Smooth muscle cell (in vitro differentiated cells): ENCODE measurements at regions not wholly inside any gene's neighbourhood (a gene's known extent, or its start where the extent isn't known, plus 50 kb on each side); places are given as distances from the start of the nearest gene placed in this dataset.

Experiments
- DNase-seq: peaks from one replicate; lab custom pipeline; 2025; ENCODE audit not compliant: unreplicated experiment; lab: John Stamatoyannopoulos, UW
- H2AFZ ChIP-seq: fragments of 200-600 bp; sonication (generic); 2 replicates; pipeline ENCODE4 v1.6.0; 2016; ENCODE audit warnings: antibody characterized with exemption, low read depth, mild to moderate bottlenecking
- H3F3A ChIP-seq: fragments of 200-600 bp; sonication (generic); 2 replicates; pipeline ENCODE4 v1.6.0; 2017; ENCODE audit warnings: antibody characterized with exemption, low read depth
- H3K27ac ChIP-seq: fragments of 200-600 bp; sonication (generic); 2 replicates; pipeline ENCODE4 v1.5.1; 2016; ENCODE audit warnings: low read depth, mild to moderate bottlenecking
- H3K27me3 ChIP-seq: fragments of 200-600 bp; sonication (generic); 2 replicates; pipeline ENCODE4 v1.6.1; 2016; ENCODE audit warnings: low read depth, mild to moderate bottlenecking
- H3K36me3 ChIP-seq: fragments of 200-600 bp; sonication (generic); 2 replicates; pipeline ENCODE4 v1.5.1; 2016; ENCODE audit warnings: low read depth
- H3K4me1 ChIP-seq: fragments of 200-600 bp; sonication (generic); 2 replicates; pipeline ENCODE4 v1.5.1; 2016; ENCODE audit warnings: low read depth
- H3K4me2 ChIP-seq: fragments of 200-600 bp; sonication (generic); 2 replicates; pipeline ENCODE4 v1.6.0; 2016; ENCODE audit warnings: mild to moderate bottlenecking
- H3K4me3 ChIP-seq: fragments of 200-600 bp; sonication (generic); 2 replicates; pipeline ENCODE4 v1.5.1; 2016; ENCODE audit warnings: mild to moderate bottlenecking
- H3K79me2 ChIP-seq: fragments of 200-600 bp; sonication (generic); 2 replicates; pipeline ENCODE4 v1.6.0; 2016; ENCODE audit warnings: low read depth, mild to moderate bottlenecking
- H3K9ac ChIP-seq: fragments of 200-600 bp; sonication (generic); 2 replicates; pipeline ENCODE4 v1.6.0; 2016; ENCODE audit warnings: low read depth
- H3K9me3 ChIP-seq: fragments of 200-600 bp; sonication (generic); replicated peaks from 2 replicates; pipeline ENCODE4 v1.5.1; 2016; ENCODE audit warnings: low read depth
- H4K20me1 ChIP-seq: fragments of 200-600 bp; sonication (generic); 2 replicates; pipeline ENCODE4 v1.6.0; 2016; ENCODE audit warnings: low read depth
- WGBS: methylation state at CpG from one replicate; pipeline ENCODE4 v1.1.7; 2016; ENCODE audit warnings: low lambda C conversion rate; 5-methylcytosine and 5-hydroxymethylcytosine counted together
- TF ChIP-seq, protein P1 (sequence below): fragments of 200-600 bp; sonication (generic); IDR thresholded peaks from 2 replicates; pipeline ENCODE4 v1.5.1; 2017; ENCODE audit warnings: borderline replicate concordance, mild to moderate bottlenecking, antibody characterized with exemption; ENCODE audit not compliant: insufficient read depth, poor library complexity, severe bottlenecking

DNA sequence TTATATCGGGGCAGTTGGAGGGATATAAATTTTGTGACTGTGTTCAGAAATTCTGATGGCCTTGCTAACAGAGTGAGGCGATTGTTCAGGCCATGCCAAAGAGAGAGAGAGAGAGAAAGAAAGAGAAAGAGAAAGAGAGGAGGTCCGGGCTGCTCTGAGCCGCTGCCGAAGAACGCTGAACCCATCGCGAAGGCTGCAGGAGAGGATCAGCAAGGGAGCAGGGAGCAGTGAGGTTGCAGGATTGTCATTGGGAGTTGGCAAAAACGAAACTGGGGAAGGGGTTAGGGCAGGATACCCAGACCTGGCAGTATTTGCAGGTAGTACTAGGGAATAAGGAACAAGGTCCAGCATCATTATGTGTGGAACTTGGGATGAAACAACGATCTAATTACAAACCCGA lies 537.1 kb downstream of the INSC start:
- Histone ChIP-seq H3K9me3 (no peaks in the 10 kb centered on the region), H3F3A (peaks cover 22% of the 10 kb centered on the region), H3K9ac (no peak overlapping the region), H2AFZ (no peak overlapping the region), H3K4me2 (no peak overlapping the region), H4K20me1 (no peaks in the 10 kb centered on the region), H3K36me3 (no peaks in the 10 kb centered on the region), H3K4me3 (no peak overlapping the region), H3K4me1 (peaks cover 23% of the 10 kb centered on the region), H3K27ac (peak overlapping the region; percentile 1), H3K79me2 (no peaks in the 10 kb centered on the region), H3K27me3 (no peaks in the 10 kb centered on the region)
- TF ChIP-seq, protein P1, sequence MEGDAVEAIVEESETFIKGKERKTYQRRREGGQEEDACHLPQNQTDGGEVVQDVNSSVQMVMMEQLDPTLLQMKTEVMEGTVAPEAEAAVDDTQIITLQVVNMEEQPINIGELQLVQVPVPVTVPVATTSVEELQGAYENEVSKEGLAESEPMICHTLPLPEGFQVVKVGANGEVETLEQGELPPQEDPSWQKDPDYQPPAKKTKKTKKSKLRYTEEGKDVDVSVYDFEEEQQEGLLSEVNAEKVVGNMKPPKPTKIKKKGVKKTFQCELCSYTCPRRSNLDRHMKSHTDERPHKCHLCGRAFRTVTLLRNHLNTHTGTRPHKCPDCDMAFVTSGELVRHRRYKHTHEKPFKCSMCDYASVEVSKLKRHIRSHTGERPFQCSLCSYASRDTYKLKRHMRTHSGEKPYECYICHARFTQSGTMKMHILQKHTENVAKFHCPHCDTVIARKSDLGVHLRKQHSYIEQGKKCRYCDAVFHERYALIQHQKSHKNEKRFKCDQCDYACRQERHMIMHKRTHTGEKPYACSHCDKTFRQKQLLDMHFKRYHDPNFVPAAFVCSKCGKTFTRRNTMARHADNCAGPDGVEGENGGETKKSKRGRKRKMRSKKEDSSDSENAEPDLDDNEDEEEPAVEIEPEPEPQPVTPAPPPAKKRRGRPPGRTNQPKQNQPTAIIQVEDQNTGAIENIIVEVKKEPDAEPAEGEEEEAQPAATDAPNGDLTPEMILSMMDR, result no peak
- DNase-seq, result no peak
- WGBS, result 84% methylated on average over 11 of the region's 11 CpGs

DNA sequence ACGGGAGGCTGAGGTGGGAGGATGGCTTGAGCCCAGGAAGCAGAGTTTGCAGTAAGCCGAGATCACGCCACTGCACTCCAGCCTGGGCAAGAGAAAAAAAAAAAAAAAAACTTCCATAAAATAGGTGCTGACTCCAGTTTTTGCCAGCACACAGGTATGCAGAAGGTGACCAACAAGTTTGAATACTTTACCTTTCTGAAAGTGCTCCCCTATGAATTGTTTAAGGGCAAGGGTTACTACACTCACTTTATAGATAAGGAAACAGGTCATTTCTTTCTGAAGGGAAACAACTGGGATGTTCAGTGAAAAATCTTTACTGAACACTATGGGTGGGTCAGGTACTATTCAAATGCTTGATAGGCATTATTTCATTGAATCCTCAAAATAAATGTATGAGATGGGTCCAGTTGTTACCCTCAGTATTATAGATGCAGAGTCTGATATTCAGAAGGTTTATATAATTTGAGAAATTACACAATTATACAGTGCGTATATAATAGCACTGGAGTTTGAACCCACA lies 538.5 kb downstream of the INSC start:
- TF ChIP-seq, protein P1, result no peak
- no peak overlapping the region for H3K27ac ChIP-seq

DNA sequence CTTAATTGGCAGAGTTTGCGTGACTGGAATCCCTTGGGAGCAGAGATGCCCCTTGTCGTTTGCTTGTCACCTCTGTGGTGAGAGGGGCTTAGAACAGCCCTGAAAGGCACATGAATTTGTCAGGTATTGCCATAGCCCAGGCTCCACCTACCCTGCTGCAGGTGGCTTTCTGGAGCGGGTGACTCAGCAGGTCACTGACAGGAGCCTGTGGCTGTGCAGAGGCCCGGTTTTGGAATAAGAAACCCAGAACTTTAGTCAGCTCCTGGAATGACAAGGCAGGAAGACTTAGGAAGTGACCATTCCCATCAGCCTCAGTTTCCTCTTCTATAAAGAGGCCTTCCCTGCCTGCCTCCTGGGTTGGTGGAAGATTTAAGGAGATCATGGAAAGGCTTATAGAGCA lies 539.7 kb downstream of the INSC start:
- Histone ChIP-seq H3K4me2 (no peak overlapping the region), H3K36me3 (no peaks in the 10 kb centered on the region), H3F3A (peaks cover 13% of the 10 kb centered on the region), H3K79me2 (no peaks in the 10 kb centered on the region), H3K27ac (no peak overlapping the region), H4K20me1 (no peaks in the 10 kb centered on the region), H3K27me3 (no peaks in the 10 kb centered on the region), H2AFZ (no peak overlapping the region), H3K9me3 (no peaks in the 10 kb centered on the region), H3K9ac (no peak overlapping the region), H3K4me1 (peaks cover 18% of the 10 kb centered on the region), H3K4me3 (no peak overlapping the region)
- TF ChIP-seq, protein P1, result no peak
- no peak for DNase-seq
- WGBS, result 67% methylated on average over 4 of the region's 4 CpGs

More for the DNA sequence above, 538.5 kb downstream of the INSC start:
- Histone ChIP-seq H2AFZ (no peak overlapping the region), H4K20me1 (no peaks in the 10 kb centered on the region), H3K27me3 (no peaks in the 10 kb centered on the region), H3K4me1 (peaks cover 23% of the 10 kb centered on the region), H3K36me3 (no peaks in the 10 kb centered on the region), H3K79me2 (no peaks in the 10 kb centered on the region), H3F3A (peaks cover 22% of the 10 kb centered on the region), H3K9me3 (no peaks in the 10 kb centered on the region), H3K4me3 (no peak overlapping the region), H3K4me2 (no peak overlapping the region), H3K9ac (no peak overlapping the region)
- WGBS, result 90% methylated on average over 4 of the region's 4 CpGs
- no peak for DNase-seq

DNA sequence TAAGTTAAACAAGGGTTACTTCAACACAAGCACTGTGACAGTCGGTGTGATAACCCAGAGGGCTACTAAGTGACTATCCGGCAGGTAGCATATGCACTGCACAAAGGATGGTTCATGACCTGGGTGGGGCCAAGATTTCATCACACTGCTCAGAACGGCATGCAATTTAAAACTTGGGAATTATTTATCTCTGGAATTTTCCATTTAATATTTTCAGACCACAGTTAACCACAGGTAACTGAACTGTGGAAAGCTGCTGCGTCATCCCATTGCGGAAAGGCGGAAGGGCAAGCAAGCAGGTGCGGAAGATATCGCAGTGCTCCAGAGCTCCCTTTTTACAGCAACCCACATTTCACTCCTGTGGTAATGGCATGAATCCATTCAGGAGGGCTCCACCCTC lies 540.8 kb downstream of the INSC start:
- Histone ChIP-seq H3K36me3 (no peaks in the 10 kb centered on the region), H3K9me3 (no peaks in the 10 kb centered on the region), H3K27me3 (no peaks in the 10 kb centered on the region), H3K79me2 (no peaks in the 10 kb centered on the region), H4K20me1 (no peaks in the 10 kb centered on the region), H3K4me1 (peaks cover 10% of the 10 kb centered on the region), H2AFZ (no peak overlapping the region), H3K9ac (no peak overlapping the region), H3K4me2 (no peak overlapping the region), H3K27ac (no peak overlapping the region), H3K4me3 (no peak overlapping the region), H3F3A (peaks cover 10% of the 10 kb centered on the region)
- DNase-seq, result no peak
- 93% methylated on average over 8 of the region's 8 CpGs for WGBS
- TF ChIP-seq, protein P1, result no peak
